Ishikawa (cell line): ENCODE measurements at regions not wholly inside any gene's neighbourhood (a gene's known extent, or its start where the extent isn't known, plus 50 kb on each side); places are given as distances from the start of the nearest gene placed in this dataset.

Source experiments
- CEBPB ChIP-seq: IDR thresholded peaks from 2 replicates; pipeline ENCODE4 v1.6.1; 2012
- CREB1 ChIP-seq: IDR thresholded peaks from 2 replicates; pipeline ENCODE4 v1.6.1; 2012; ENCODE audit warnings: low read depth
- EGR1 ChIP-seq: IDR thresholded peaks from 2 replicates; pipeline ENCODE4 v1.6.1; 2012
- EP300 ChIP-seq: IDR thresholded peaks from 2 replicates; pipeline ENCODE4 v1.6.1; 2012; ENCODE audit warnings: borderline replicate concordance
- FOXM1 ChIP-seq: IDR thresholded peaks from 2 replicates; pipeline ENCODE4 v1.6.1; 2012; ENCODE audit warnings: low read depth, borderline replicate concordance
- NFIC ChIP-seq: IDR thresholded peaks from 2 replicates; pipeline ENCODE4 v1.6.1; 2012
- RAD21 ChIP-seq: IDR thresholded peaks from 2 replicates; pipeline ENCODE4 v1.6.1; 2012; ENCODE audit warnings: low read depth
- TAF1 ChIP-seq: IDR thresholded peaks from 2 replicates; pipeline ENCODE4 v1.6.1; 2012; ENCODE audit warnings: low read depth, mild to moderate bottlenecking
- TCF12 ChIP-seq: IDR thresholded peaks from 2 replicates; pipeline ENCODE4 v1.6.1; 2012; ENCODE audit warnings: low read depth
- TEAD4 ChIP-seq: IDR thresholded peaks from 2 replicates; pipeline ENCODE4 v1.6.1; 2012
- YY1 ChIP-seq: IDR thresholded peaks from 2 replicates; pipeline ENCODE4 v1.6.1; 2012; ENCODE audit warnings: low read depth
- ZBTB7A ChIP-seq: IDR thresholded peaks from 2 replicates; pipeline ENCODE4 v1.6.1; 2012; ENCODE audit warnings: low read depth
- TF ChIP-seq, protein P1 (sequence below): IDR thresholded peaks from 2 replicates; pipeline ENCODE4 v1.6.1; 2012; ENCODE audit warnings: low read depth, mild to moderate bottlenecking
- TF ChIP-seq, protein P2 (sequence below): IDR thresholded peaks from 2 replicates; pipeline ENCODE4 v1.6.1; 2012
- TF ChIP-seq, protein P3 (sequence below): IDR thresholded peaks from 2 replicates; pipeline ENCODE4 v1.6.1; 2012

DNA sequence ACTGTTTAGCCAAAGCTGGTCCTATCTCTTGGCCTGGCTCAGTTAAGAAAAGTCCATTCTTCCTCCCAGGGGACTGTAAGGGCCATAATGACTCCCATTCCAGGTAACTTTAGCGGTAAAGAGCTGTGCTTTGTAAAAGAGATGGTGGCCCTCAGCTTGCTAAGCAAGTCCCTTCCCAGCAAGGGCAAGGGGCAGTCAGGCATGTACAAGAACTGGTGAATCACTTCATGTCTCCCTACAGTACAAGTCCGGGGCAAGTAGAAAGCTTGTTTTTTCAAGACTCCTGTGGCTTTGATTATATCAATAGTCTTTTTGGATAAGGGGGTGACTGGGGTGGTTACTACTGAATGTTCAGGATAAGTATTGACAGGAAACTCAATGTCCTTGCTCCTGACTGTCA lies 88.9 kb downstream of the SLC25A15 start:
- TF ChIP-seq EP300 = no peak
- TF ChIP-seq, protein P1, sequence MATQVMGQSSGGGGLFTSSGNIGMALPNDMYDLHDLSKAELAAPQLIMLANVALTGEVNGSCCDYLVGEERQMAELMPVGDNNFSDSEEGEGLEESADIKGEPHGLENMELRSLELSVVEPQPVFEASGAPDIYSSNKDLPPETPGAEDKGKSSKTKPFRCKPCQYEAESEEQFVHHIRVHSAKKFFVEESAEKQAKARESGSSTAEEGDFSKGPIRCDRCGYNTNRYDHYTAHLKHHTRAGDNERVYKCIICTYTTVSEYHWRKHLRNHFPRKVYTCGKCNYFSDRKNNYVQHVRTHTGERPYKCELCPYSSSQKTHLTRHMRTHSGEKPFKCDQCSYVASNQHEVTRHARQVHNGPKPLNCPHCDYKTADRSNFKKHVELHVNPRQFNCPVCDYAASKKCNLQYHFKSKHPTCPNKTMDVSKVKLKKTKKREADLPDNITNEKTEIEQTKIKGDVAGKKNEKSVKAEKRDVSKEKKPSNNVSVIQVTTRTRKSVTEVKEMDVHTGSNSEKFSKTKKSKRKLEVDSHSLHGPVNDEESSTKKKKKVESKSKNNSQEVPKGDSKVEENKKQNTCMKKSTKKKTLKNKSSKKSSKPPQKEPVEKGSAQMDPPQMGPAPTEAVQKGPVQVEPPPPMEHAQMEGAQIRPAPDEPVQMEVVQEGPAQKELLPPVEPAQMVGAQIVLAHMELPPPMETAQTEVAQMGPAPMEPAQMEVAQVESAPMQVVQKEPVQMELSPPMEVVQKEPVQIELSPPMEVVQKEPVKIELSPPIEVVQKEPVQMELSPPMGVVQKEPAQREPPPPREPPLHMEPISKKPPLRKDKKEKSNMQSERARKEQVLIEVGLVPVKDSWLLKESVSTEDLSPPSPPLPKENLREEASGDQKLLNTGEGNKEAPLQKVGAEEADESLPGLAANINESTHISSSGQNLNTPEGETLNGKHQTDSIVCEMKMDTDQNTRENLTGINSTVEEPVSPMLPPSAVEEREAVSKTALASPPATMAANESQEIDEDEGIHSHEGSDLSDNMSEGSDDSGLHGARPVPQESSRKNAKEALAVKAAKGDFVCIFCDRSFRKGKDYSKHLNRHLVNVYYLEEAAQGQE = no peak
- no peak for TF ChIP-seq CREB1
- no peak for TF ChIP-seq ZBTB7A
- TF ChIP-seq TAF1 = no peak
- no peak for TF ChIP-seq NFIC
- TF ChIP-seq FOXM1 = no peak
- TF ChIP-seq, protein P2, sequence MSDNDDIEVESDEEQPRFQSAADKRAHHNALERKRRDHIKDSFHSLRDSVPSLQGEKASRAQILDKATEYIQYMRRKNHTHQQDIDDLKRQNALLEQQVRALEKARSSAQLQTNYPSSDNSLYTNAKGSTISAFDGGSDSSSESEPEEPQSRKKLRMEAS = no peak
- TF ChIP-seq RAD21 = no peak
- TF ChIP-seq YY1 = no peak
- no peak for TF ChIP-seq TCF12
- TF ChIP-seq EGR1 = no peak
- TF ChIP-seq, protein P3, sequence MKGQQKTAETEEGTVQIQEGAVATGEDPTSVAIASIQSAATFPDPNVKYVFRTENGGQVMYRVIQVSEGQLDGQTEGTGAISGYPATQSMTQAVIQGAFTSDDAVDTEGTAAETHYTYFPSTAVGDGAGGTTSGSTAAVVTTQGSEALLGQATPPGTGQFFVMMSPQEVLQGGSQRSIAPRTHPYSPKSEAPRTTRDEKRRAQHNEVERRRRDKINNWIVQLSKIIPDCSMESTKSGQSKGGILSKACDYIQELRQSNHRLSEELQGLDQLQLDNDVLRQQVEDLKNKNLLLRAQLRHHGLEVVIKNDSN = no peak
- TF ChIP-seq TEAD4 = no peak

DNA sequence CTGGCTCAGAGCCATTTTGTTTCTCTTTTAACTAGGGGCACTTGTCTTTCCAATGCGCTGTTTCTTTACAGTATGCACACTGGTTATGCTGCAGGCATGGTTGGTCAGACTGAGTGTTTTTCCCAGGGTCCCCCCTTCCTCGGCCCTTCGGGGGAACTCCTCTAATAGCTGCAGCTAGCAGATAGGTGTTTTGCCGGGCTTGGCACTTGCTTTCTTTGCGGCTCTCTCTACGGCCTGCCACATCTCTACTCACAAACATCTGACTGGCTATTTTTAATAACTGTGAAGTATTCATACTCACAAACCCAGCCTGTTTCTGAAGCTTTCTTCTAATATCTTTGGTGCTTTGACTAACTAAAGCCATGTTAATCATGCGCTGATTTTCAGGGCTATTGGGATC lies 89.4 kb downstream of the SLC25A15 start:
- TF ChIP-seq CEBPB (no peak), TCF12 (no peak), NFIC (no peak), RAD21 (no peak), FOXM1 (no peak), TAF1 (no peak), CREB1 (no peak), EGR1 (no peak), EP300 (no peak), YY1 (no peak), TEAD4 (no peak), ZBTB7A (no peak)
- TF ChIP-seq, protein P3 = no peak
- TF ChIP-seq, protein P2 = no peak
- TF ChIP-seq, protein P1 = no peak
